HL-60 (cell line): ENCODE measurements at regions not wholly inside any gene's neighbourhood (a gene's known extent, or its start where the extent isn't known, plus 50 kb on each side); places are given as distances from the start of the nearest gene placed in this dataset.

Source experiments
- CTCF ChIP-seq: IDR thresholded peaks from one replicate; pipeline ENCODE4 v1.5.1; 2011; ENCODE audit warnings: low read length, control low read depth, inconsistent platforms; ENCODE audit not compliant: insufficient read depth
- GABPA ChIP-seq: IDR thresholded peaks from 2 replicates; pipeline ENCODE4 v1.6.1; 2012; ENCODE audit warnings: low read depth
- POLR2AphosphoS5 ChIP-seq: IDR thresholded peaks from 2 replicates; pipeline ENCODE4 v1.6.1; 2012; ENCODE audit warnings: low read depth
- REST ChIP-seq: IDR thresholded peaks from 2 replicates; pipeline ENCODE4 v1.6.1; 2012; ENCODE audit warnings: low read depth; ENCODE audit not compliant: insufficient replicate concordance
- SPI1 ChIP-seq: IDR thresholded peaks from 2 replicates; pipeline ENCODE4 v1.6.1; 2012; ENCODE audit warnings: low read depth, mild to moderate bottlenecking, borderline replicate concordance

GRCh38 chr9:126563556-126563955 is 50.2 kb upstream of the LMX1B start:
- TF ChIP-seq CTCF (no peak), GABPA (no peak), POLR2AphosphoS5 (no peak), REST (no peak), SPI1 (no peak)
